ENCODE measurements at regions not wholly inside any gene's neighbourhood (a gene's known extent, or its start where the extent isn't known, plus 50 kb on each side); places are given as distances from the start of the nearest gene placed in this dataset.

DNA sequence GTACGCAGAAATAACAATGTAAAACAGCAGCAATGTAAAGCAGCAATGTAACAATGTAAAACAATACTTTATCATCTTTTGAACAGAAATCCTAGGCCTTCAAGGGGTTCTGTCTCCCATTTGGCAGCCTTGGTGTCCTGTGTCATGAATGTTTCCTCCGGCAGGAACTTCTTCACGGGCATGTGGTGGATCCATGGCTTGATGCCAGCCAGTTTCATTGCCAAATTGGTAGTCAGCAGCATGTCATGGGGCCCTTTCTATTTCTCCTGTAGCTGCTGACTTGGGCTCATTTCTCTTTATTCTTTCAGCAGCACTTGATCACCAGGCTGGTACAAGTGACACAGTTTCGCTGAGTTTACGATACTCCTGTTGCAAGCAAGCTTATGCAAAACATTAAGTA lies 275.3 kb downstream of the HTR1A start:
- no peaks in the 10 kb centered on the region for H3K27me3 Mint-ChIP-seq
- no peaks in the 10 kb centered on the region for H3K4me1 Mint-ChIP-seq
- H3K4me3 Mint-ChIP-seq: no peak overlapping the region
- no peak overlapping the region for H3K27ac Mint-ChIP-seq
- no peaks in the 10 kb centered on the region for H3K36me3 Mint-ChIP-seq
- H3K9me3 Mint-ChIP-seq: no peaks in the 10 kb centered on the region
- no peak for ATAC-seq (replicated peaks)
- no peak for DNase-seq

DNA sequence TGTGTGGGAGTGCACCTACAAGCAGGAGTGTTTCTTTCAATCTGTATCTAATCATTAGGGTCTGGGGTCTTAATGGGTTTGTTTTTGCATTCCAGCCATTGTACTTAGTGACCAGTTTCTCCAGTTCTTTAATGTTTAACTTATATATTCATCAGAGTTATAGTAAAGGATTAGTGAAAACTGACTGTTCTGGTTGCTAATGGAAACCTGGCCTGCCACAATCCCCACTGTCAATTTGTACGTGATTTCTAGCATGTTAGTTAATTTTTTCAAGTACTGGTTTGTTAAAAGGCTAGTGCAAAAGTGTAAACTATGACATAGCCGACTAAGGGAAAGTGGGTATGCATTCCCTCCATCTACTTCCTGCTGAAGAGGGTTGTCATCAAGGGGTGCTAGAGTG lies 276.1 kb downstream of the HTR1A start:
- H3K4me1 Mint-ChIP-seq: no peaks in the 10 kb centered on the region
- DNase-seq (no peak), ATAC-seq (replicated peaks) (no peak)
- H3K9me3 Mint-ChIP-seq: peaks cover 2 to 3% of the 10 kb centered on the region in 2 donors
- no peak overlapping the region for H3K27ac Mint-ChIP-seq
- no peaks in the 10 kb centered on the region for H3K36me3 Mint-ChIP-seq
- H3K4me3 Mint-ChIP-seq: no peak overlapping the region
- H3K27me3 Mint-ChIP-seq: no peaks in the 10 kb centered on the region

DNA sequence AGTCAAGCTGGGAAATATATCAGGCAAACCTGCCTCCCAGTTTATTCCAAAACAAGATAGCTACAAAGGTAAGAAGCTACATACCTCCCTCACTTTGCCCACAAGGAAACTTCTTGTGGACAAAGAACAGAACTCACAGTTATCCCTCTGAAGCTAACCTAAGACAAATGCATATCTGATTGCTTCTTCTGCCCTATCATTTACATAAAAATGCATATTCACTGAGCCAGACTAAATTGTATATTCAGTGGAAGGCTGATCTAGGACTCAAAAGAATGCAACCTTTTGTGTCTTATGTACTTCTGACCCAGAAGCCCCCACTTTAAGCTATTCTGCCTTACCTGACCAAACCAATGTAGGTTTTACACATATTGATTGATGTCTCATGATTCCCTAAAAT lies 276.8 kb downstream of the HTR1A start:
- no peak for ATAC-seq (replicated peaks)
- H3K36me3 Mint-ChIP-seq: no peaks in the 10 kb centered on the region
- H3K27me3 Mint-ChIP-seq: no peaks in the 10 kb centered on the region
- no peak overlapping the region for H3K27ac Mint-ChIP-seq
- peaks cover 2 to 3% of the 10 kb centered on the region in 2 donors for H3K9me3 Mint-ChIP-seq
- no peaks in the 10 kb centered on the region for H3K4me1 Mint-ChIP-seq
- H3K4me3 Mint-ChIP-seq: no peak overlapping the region
- no peak for DNase-seq

DNA sequence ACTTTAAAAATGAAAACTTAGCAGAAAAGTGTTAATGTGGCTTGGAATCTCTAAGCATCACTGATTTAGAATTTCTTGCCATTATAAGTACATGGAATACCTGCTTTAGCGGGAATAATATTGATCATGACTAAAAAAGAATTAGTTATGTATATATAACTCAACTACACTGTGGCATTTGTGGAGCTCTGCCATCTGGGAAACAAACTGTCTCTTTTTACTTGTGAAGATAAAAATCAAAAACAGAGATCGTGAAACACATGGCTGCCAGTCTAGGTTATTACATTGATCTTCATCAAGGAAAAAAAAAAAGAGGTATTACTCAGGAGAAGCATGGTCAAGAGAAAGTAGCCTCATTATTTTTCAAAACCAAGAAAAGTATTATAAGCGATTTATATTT lies 287.4 kb downstream of the HTR1A start:
- peaks cover 6 to 7% of the 10 kb centered on the region in 2 donors for H3K9me3 Mint-ChIP-seq
- H3K27me3 Mint-ChIP-seq: no peaks in the 10 kb centered on the region
- no peaks in the 10 kb centered on the region for H3K4me1 Mint-ChIP-seq
- no peaks in the 10 kb centered on the region for H3K36me3 Mint-ChIP-seq
- no peak overlapping the region for H3K4me3 Mint-ChIP-seq
- no peak overlapping the region for H3K27ac Mint-ChIP-seq
- DNase-seq (no peak), ATAC-seq (replicated peaks) (no peak)

DNA sequence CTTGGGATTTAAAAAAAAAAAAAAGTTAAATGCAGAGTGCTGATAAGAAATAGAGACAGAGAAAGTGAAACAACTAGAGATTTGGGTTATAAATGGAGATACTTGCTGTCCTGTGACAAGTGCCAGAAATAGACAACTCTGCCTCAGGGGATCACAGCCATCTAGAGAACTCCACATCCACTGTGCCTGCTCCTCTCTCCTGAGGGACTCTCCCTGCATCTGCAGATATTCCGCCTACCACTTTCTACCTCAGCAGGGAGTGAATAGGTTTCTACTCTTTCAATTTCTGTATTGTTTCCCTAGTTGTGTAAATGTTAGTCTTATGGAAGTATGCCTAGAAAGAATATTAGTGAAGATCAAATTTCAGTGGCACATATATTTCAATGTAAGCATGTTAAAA lies 307.2 kb downstream of the HTR1A start:
- no peak overlapping the region for H3K27ac Mint-ChIP-seq

DNA sequence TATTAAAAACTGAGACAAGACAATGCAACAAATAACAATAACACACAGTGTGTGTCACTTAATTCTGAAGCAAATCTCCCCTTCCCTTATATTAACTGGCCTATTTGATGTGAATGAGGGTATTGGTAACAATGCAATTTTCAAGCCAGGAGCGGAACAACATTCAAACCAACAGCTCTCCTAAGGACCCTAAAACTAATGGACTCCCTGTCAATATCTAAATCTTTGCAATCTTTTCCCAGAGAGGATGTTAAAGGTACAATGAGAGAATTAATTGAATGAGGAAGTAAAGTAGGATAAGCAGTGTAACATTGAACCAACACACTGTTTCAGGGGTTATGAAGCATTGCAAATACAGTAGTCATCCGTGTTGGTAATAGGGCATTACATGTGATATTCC lies 311.7 kb downstream of the HTR1A start:
- Mint-ChIP-seq H3K4me1 (no peaks in the 10 kb centered on the region), H3K4me3 (no peak overlapping the region), H3K27me3 (no peaks in the 10 kb centered on the region), H3K27ac (no peak overlapping the region), H3K9me3 (peaks cover 0 to 2% of the 10 kb centered on the region in 2 donors), H3K36me3 (no peaks in the 10 kb centered on the region)
- ATAC-seq (replicated peaks): no peak
- no peak for DNase-seq

More for the DNA sequence above, 307.2 kb downstream of the HTR1A start:
- H3K4me1 Mint-ChIP-seq: no peaks in the 10 kb centered on the region
- ATAC-seq (replicated peaks) (no peak), DNase-seq (no peak)
- H3K36me3 Mint-ChIP-seq: no peaks in the 10 kb centered on the region
- no peaks in the 10 kb centered on the region for H3K27me3 Mint-ChIP-seq
- peaks cover 0 to 2% of the 10 kb centered on the region in 2 donors for H3K9me3 Mint-ChIP-seq
- no peak overlapping the region for H3K4me3 Mint-ChIP-seq

DNA sequence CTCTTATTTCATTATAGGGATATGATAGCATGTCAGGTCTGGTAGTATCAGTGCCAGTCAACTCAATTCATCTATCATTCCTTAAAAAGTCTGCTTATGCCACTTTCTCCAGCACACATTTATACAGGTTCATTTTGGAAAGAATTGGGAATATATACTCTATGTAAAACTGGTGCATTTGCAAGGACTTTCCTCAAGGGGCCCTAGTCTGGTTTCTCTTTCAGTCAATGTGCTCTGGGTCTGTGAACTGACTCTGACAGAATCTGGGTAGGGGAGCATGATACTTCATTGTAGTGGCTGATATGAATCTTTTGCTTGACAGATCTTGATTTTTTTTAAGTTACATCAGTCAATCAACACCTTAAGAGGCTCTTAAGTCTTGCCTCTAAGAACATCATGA lies 313.9 kb downstream of the HTR1A start:
- Mint-ChIP-seq H3K9me3 (no peaks in the 10 kb centered on the region), H3K27me3 (no peaks in the 10 kb centered on the region)
- ATAC-seq (replicated peaks): no peak

DNA sequence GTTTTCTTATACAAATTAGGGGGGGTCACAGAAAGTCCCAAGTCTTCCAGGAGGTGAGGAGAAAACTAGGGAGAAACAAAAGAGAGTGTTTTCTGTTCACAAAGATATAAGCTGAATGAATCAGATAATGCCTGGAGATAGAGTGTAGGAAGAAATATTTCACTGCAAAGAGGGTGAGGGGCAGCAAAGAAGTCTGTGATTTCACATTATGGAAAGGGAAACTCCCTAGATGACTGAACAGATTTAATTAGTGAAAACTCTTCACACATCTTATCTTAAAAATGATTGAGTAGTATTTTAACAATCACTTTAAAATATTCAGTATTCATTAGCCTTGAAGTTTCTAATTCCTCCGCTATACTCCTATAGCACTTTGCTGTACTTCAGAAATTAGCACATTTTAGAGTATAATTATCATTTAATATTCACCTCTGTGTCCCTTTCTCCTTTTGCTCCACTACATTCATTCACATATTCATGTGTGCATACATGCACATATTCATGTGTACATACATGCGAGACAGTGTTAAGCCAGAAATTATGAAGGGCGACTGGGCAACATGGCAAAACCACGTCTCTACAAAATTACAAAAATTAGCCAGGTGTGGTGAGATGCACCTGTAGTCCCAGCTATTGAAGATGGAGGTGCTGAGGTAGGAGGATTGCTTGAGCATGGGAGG lies 332.2 kb downstream of the HTR1A start:
- no peak for ATAC-seq (replicated peaks)
- no peak overlapping the region for H3K27ac Mint-ChIP-seq
- H3K4me3 Mint-ChIP-seq: no peak overlapping the region
- H3K27me3 Mint-ChIP-seq: no peaks in the 10 kb centered on the region
- no peak for DNase-seq
- no peaks in the 10 kb centered on the region for H3K36me3 Mint-ChIP-seq
- H3K9me3 Mint-ChIP-seq: peaks cover 0 to 9% of the 10 kb centered on the region in 2 donors
- H3K4me1 Mint-ChIP-seq: no peaks in the 10 kb centered on the region

More for the DNA sequence above, 313.9 kb downstream of the HTR1A start:
- no peaks in the 10 kb centered on the region for H3K4me1 Mint-ChIP-seq
- no peak for DNase-seq
- no peak overlapping the region for H3K27ac Mint-ChIP-seq
- no peak overlapping the region for H3K4me3 Mint-ChIP-seq
- no peaks in the 10 kb centered on the region for H3K36me3 Mint-ChIP-seq

DNA sequence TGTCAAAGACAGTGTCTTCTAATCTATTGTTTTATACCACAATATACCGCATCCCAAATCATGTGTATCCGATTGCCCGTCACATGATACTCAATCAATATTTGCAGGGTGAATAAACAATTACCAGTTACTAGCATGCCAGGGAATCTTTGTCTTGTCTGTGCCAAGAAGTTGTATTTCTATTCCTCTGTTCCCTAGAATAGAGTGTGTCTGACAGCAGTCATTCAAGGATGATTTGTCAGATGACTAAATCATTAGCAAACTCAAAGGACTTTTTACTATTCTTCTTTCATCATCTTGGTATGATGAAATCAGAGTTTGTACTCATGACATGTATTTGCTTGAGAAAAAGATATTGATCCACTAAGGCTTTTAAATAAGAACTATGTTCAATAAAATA lies 348.8 kb downstream of the HTR1A start:
- no peak for ATAC-seq (replicated peaks)
- no peaks in the 10 kb centered on the region for H3K4me1 Mint-ChIP-seq
- H3K27ac Mint-ChIP-seq: no peak overlapping the region
- DNase-seq: no peak
- no peaks in the 10 kb centered on the region for H3K27me3 Mint-ChIP-seq
- no peak overlapping the region for H3K4me3 Mint-ChIP-seq
- H3K36me3 Mint-ChIP-seq: no peaks in the 10 kb centered on the region
- H3K9me3 Mint-ChIP-seq: peaks cover 0 to 2% of the 10 kb centered on the region in 2 donors

DNA sequence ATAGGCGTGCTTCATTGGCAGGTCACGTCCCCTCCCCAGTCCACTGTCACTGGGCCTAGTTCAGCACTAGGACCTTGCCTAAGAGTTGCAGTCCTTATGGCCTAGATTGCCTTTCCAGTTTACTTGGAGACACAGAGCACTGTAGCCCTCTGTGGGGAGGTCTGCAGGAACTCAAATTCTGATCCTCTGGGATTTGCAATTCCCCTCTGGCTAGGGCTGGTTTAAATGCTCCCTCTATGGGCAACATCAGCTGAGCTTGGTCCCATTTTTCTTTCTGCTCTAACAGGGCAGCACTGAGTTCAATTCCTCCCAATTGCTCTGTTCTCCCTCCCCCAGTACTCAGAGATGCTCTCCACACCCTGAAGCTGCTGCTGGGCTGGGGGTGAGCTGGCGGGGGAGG lies 358.2 kb downstream of the HTR1A start:
- DNase-seq (no peak), ATAC-seq (replicated peaks) (no peak)
- Mint-ChIP-seq H3K4me1 (no peaks in the 10 kb centered on the region), H3K4me3 (no peak overlapping the region), H3K9me3 (no peaks in the 10 kb centered on the region), H3K27me3 (no peaks in the 10 kb centered on the region), H3K27ac (no peak overlapping the region), H3K36me3 (no peaks in the 10 kb centered on the region)

DNA sequence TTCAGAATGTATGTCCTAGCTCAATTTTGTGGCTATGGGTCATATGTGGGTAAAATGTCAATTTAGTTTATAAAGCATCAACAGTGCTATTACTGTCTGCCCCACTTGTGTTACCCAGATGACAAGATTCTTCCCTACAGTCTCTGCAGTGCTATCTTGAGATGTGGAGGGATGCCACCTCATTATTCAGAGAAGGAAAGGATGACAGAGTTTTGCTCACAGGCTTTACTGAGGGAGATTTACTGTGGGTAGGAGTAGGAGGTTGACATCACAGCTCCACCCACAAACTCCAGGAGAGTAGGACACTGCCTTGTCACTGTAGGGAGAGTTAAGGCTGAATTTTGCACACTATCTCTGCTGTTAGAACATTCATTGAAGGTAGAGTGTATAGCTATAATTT lies 359.3 kb downstream of the HTR1A start:
- Mint-ChIP-seq H3K4me3 (no peak overlapping the region), H3K36me3 (no peaks in the 10 kb centered on the region), H3K4me1 (no peaks in the 10 kb centered on the region), H3K27me3 (no peaks in the 10 kb centered on the region), H3K9me3 (no peaks in the 10 kb centered on the region), H3K27ac (no peak overlapping the region)
- DNase-seq (no peak), ATAC-seq (replicated peaks) (no peak)

DNA sequence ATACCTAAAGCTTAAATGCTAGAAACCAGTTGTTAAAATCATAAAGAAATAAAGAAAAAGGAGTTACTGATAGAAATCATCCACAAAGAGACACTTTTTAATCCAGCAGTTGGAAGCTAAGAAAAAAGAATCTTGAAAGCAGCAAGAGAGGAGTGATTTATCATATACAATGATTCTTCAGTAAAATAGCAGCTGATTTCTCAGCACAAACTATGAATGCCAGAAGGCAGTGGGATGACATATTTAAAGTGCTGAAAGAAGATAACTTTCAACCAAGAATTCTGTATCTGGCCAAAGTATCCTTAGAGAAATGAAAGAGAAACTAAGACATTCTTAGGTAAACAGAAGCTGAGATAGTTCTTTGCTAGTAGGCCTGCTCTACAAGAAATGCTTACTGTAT lies 366.0 kb downstream of the HTR1A start:
- ATAC-seq (replicated peaks) (no peak), DNase-seq (no peak)
- H3K4me1 Mint-ChIP-seq: no peaks in the 10 kb centered on the region
- H3K9me3 Mint-ChIP-seq: peaks cover 0 to 2% of the 10 kb centered on the region in 2 donors
- H3K4me3 Mint-ChIP-seq: no peak overlapping the region
- no peaks in the 10 kb centered on the region for H3K27me3 Mint-ChIP-seq
- no peaks in the 10 kb centered on the region for H3K36me3 Mint-ChIP-seq
- no peak overlapping the region for H3K27ac Mint-ChIP-seq

DNA sequence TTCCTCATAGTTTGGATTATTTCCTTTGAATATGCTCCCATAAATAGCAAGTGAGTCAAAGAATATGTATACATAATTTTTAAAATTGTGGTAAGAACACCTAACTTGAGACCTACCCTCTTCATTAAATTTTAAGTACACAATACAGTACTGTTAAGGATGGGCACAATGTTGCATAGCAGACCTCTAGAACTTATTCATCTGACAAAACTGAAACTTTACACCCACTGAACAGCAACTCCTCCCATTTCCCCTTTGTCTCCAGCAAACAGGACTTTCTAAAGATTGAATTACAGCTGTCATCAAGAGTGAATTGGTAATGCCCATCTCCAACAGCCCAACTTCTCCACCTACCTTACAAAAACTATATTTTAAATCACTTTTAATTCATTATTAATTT lies 388.9 kb downstream of the HTR1A start:
- no peak for ATAC-seq (replicated peaks)
- no peaks in the 10 kb centered on the region for H3K27me3 Mint-ChIP-seq
- no peak overlapping the region for H3K27ac Mint-ChIP-seq
- no peak for DNase-seq
- H3K9me3 Mint-ChIP-seq: peaks cover 0 to 1% of the 10 kb centered on the region in 2 donors
- H3K36me3 Mint-ChIP-seq: no peaks in the 10 kb centered on the region
- no peaks in the 10 kb centered on the region for H3K4me1 Mint-ChIP-seq
- H3K4me3 Mint-ChIP-seq: no peak overlapping the region

DNA sequence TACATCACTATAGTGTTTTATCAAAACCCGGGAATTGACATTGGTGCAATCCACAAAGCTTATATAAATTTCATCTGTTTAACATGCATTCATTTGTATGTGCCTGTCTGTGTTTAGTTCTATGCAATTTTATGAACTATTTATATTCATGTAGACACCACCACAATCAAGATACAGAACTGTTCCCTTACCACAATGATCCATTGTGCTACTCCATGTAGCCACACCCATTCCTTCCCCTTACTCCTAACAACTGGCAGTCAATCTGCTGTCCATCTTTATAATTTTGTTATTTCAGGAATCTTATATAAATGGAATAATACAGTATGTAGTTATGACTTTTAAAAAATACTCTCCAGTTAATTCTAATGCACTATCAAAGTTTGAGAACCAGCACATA lies 389.5 kb downstream of the HTR1A start:
- Mint-ChIP-seq H3K36me3 (no peaks in the 10 kb centered on the region), H3K4me3 (no peak overlapping the region)

DNA sequence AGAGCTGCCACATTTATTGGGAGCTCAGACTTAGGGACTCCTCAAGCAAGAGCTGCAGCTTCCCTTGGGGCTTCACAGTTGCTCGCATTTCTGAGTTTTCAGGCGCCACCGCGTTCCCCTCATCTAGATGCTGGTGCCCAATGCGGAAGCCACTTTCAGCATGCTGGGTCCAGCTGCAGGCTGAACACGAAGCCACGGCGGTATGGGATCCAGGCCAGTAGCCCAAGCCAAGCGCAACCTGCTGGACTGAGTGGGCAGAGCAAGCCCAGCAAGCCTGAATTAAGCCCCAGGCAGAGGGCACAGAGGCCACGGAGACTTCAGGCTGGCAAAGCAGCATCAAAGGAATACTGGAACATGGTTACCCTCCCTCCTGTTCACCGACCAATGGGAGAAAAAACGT lies 391.5 kb downstream of the HTR1A start:
- Mint-ChIP-seq H3K4me1 (no peaks in the 10 kb centered on the region), H3K9me3 (peaks cover 0 to 4% of the 10 kb centered on the region in 2 donors), H3K4me3 (no peak overlapping the region), H3K27ac (no peak overlapping the region), H3K27me3 (no peaks in the 10 kb centered on the region), H3K36me3 (no peaks in the 10 kb centered on the region)
- no peak for ATAC-seq (replicated peaks)
- no peak for DNase-seq

More for the DNA sequence above, 389.5 kb downstream of the HTR1A start:
- ATAC-seq (replicated peaks): no peak
- no peak overlapping the region for H3K27ac Mint-ChIP-seq
- DNase-seq: no peak
- peaks cover 0 to 1% of the 10 kb centered on the region in 2 donors for H3K9me3 Mint-ChIP-seq
- H3K27me3 Mint-ChIP-seq: no peaks in the 10 kb centered on the region
- H3K4me1 Mint-ChIP-seq: no peaks in the 10 kb centered on the region

DNA sequence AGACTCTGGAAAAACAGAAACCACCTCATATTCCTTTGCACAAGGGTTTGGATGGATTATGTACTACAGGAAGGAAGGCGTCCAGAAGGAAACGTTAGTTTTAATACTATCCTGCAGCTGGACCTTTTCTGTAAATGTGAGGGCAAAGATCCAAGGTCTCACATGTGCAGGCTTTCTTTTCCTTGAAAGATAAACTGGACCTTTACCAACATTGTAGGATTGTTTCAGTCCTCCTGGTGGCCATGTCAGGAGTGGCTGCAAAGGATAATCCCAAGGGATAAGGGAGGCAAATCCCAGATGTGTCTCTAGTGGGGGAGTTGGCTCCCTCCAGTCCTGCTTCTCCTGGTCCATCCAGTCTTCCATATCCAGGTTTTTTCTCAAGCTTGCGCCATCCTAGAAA lies 397.5 kb downstream of the HTR1A start:
- DNase-seq (no peak), ATAC-seq (replicated peaks) (no peak)
- H3K27me3 Mint-ChIP-seq: no peaks in the 10 kb centered on the region
- no peak overlapping the region for H3K4me3 Mint-ChIP-seq
- H3K4me1 Mint-ChIP-seq: no peaks in the 10 kb centered on the region
- H3K27ac Mint-ChIP-seq: no peak overlapping the region
- peaks cover 6 to 18% of the 10 kb centered on the region in 2 donors for H3K9me3 Mint-ChIP-seq
- no peaks in the 10 kb centered on the region for H3K36me3 Mint-ChIP-seq

All from stimulated activated naive B cell treated with anti-CD40 and anti-IgM and Interleukin-4, amounts not matched to agents 10 μg/mL and 1 μg/mL and 100 μg/mL, for 72 hours (primary cell).